Astrocyte of the cerebellum (primary cell): ENCODE measurements at regions not wholly inside any gene's neighbourhood (a gene's known extent, or its start where the extent isn't known, plus 50 kb on each side); places are given as distances from the start of the nearest gene placed in this dataset.

Experiments used
- DNase-seq: peaks from one replicate; pipeline ENCODE4 v3.0.0-alpha.2; 2011; ENCODE audit warnings: low read depth
- H3K4me3 ChIP-seq: 2 replicates; pipeline ENCODE4 v1.5.1; 2011; ENCODE audit warnings: mild to moderate bottlenecking, low read depth, low read length, moderate library complexity
- in situ Hi-C: cut with HindIII; loops from 2 replicates; pipeline ENCODE4 v1.10.0; 2017; ENCODE audit warnings: low sequenced_read_pairs
- TF ChIP-seq, protein P1 (sequence below): IDR thresholded peaks from 2 replicates; pipeline ENCODE4 v1.5.1; 2012; ENCODE audit warnings: low read length, low read depth, moderate library complexity, mild to moderate bottlenecking; ENCODE audit errors: missing control alignments

DNA sequence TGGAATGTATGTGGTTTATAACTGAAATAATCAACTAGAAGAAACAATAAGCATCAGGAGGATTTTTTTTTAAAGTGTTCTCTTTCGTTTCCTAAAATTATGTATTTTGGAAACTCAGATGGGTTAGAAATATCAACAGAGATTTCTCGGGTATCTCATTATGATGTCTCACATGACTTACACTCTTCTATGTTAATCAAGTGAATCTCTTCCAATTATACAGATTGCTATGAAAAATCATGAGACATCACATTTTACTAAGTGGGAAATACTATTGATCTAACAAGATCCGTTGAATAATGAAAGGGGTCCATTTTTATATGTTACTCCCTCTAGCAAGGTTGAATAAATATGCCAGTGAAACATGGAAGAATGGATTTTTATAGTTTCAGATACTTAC, 54.7 kb upstream of the NRIP1 start:
- DNase-seq = no peak
- no peak overlapping the region for H3K4me3 ChIP-seq
- TF ChIP-seq, protein P1, sequence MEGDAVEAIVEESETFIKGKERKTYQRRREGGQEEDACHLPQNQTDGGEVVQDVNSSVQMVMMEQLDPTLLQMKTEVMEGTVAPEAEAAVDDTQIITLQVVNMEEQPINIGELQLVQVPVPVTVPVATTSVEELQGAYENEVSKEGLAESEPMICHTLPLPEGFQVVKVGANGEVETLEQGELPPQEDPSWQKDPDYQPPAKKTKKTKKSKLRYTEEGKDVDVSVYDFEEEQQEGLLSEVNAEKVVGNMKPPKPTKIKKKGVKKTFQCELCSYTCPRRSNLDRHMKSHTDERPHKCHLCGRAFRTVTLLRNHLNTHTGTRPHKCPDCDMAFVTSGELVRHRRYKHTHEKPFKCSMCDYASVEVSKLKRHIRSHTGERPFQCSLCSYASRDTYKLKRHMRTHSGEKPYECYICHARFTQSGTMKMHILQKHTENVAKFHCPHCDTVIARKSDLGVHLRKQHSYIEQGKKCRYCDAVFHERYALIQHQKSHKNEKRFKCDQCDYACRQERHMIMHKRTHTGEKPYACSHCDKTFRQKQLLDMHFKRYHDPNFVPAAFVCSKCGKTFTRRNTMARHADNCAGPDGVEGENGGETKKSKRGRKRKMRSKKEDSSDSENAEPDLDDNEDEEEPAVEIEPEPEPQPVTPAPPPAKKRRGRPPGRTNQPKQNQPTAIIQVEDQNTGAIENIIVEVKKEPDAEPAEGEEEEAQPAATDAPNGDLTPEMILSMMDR = no peak
- in situ Hi-C loops = no loop called here

DNA sequence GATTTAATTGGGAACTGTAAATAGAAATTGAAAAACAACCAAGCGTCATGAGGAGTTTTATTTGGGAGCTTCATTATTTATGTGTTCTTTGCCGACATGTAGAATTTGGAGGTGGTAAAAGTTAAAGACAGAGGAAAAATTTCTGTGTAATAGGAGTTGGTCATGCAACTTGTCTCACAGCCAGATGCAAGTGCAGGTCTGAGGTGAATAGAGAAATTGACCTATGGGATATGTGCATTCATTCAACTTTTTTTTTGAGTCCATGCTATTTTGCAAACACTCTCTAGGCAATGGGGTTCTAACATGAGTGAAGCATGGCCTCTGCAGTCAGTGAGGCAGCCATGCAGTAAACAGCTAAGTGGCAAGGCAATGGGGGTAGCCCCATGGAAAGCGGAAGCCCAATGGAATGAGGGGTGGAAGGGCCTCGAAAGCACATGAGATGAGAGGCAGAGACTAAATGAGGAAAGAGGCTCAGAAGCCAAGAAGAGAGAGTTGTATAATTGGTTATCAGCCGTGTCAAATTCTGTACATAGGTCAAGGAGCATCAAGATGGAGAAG, 56.4 kb upstream of the NRIP1 start:
- TF ChIP-seq, protein P1 = no peak
- no peak overlapping the region for H3K4me3 ChIP-seq
- DNase-seq = no peak
- in situ Hi-C loops = no loop called here

DNA sequence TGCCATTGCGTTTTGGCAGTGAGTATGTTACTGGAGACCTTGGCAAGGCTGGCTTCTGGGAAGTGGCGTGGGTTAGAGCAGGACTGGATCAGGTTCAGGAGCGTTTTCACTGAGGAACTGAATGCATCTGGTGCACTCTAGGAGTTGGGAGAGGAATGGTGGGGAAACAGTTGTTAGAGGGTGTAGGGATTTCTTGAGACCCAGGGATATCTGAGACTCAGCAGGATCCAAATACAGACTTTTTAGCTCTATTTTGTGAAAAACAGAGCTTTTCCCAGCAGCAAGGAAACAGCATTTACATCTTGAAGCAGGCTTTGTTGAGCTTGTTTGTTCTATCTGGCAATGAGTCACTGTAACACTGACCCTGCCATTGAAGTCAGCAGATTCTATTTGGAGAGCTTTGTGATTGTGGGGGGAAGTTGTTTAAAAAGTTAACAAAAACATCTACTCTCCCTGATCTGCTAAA, 56.9 kb upstream of the NRIP1 start:
- no peak overlapping the region for H3K4me3 ChIP-seq
- DNase-seq = peak; percentile 24
- in situ Hi-C loops = no loop called here
- TF ChIP-seq, protein P1 = no peak

DNA sequence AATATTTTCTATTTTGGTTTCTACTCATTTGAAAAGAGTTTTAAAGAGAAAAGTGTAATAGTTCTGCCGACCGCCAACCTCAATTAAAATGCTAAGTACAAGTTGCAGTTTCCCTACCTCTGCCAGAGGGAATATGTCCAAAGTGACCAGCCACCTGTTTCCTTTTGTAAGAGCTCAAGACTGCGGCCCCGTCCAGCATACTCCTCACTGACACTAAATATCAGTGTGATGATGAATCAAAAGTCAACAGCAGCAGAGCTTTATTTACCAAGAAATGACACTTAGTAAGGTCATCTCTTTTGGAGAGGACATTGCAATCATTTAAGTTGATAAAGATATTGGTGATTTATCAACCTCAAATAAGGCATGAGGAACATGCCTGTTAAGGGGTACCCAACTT, 57.4 kb upstream of the NRIP1 start:
- H3K4me3 ChIP-seq = no peak overlapping the region
- TF ChIP-seq, protein P1 = no peak
- peak; percentile 6 for DNase-seq
- in situ Hi-C loops = no loop called here

DNA sequence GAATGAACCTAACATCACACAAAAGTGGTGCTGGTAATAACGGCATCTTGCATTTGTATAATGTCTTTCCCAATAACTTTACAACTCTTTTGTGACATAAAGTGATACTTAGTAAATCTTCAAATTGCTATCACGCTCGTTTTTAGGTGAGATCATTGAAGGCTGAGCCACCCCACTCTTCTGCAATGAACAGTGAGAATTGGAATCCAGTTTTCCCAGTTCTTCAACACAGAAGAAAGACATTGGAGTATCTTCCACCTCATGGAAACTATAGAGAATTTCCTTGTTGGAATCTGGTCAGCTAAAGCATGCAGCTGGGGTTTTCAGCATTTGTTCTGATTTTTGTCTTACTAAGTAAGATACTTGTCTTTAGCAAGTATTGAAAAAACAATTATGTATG, 59.9 kb upstream of the NRIP1 start:
- in situ Hi-C loops = no loop called here

DNA sequence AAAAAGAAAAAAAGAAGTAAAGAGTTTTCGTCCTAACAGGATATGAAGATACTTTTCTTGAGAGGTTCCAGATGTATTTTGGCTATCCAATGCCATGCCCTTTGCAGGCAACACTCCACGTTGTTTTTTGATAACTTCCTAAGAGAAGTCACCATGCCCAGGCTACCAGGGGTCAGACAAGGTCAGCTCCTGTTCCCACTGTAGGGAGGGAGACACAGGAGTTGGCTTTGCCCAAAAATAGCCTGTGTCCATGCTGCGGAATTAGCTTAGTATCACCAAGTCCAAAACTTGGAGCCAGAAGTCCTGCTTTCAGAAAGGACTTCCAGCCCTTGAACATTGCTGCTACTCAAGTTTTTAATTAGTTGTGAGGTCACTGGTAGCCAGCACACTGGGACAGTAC, 62.1 kb upstream of the NRIP1 start:
- DNase-seq = no peak
- in situ Hi-C loops = no loop called here
- TF ChIP-seq, protein P1 = no peak
- H3K4me3 ChIP-seq = no peak overlapping the region

More for the DNA sequence above, 59.9 kb upstream of the NRIP1 start:
- TF ChIP-seq, protein P1 = no peak
- DNase-seq = no peak
- no peak overlapping the region for H3K4me3 ChIP-seq

DNA sequence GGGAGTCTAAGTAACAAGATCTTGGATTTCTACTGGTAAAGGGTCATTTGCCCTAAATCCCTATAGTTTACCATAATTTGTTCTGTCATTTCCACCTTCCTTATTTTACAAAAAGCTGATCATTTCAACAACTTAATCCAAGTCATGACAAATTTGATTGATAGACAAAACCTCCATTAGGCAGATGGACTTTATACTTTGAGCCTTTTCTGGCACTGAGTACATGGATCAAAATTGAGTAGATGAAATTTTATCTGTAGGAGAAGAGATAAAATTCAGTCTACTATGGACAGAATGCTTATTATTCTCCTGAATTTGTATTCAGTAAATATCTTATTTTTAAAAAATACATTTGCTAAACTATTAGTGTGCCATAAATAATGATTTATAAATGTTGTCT, 62.6 kb upstream of the NRIP1 start:
- TF ChIP-seq, protein P1 = no peak
- in situ Hi-C loops = no loop called here
- no peak overlapping the region for H3K4me3 ChIP-seq
- DNase-seq = no peak
